Effector memory CD4-positive, alpha-beta T cell (primary cell): ENCODE measurements at regions not wholly inside any gene's neighbourhood (a gene's known extent, or its start where the extent isn't known, plus 50 kb on each side); places are given as distances from the start of the nearest gene placed in this dataset.
"Not testable (repeated sequence)": the region's sequence is repeated elsewhere in the genome, so short reads cannot be mapped to it uniquely, and the experiment has no call there.

Source experiments
- DNase-seq, 3 donors: peaks; one replicate each; pipeline ENCODE4 v3.0.0-alpha.2; 2020
- H3K27ac ChIP-seq: 2 replicates; pipeline ENCODE4 v1.7.0; 2013; ENCODE audit warnings: mild to moderate bottlenecking, low read length, moderate library complexity; ENCODE audit not compliant: insufficient read depth, poor library complexity, severe bottlenecking
- H3K27me3 ChIP-seq: replicated peaks from 2 replicates; pipeline ENCODE4 v1.7.0; 2013; ENCODE audit warnings: mild to moderate bottlenecking, low read length; ENCODE audit not compliant: insufficient read depth, control insufficient read depth, poor library complexity, severe bottlenecking
- H3K36me3 ChIP-seq: 2 replicates; pipeline ENCODE4 v1.7.0; 2013; ENCODE audit warnings: mild to moderate bottlenecking, low read length, moderate library complexity; ENCODE audit not compliant: control insufficient read depth, insufficient read depth
- H3K4me1 ChIP-seq: 2 replicates; pipeline ENCODE4 v1.7.0; 2013; ENCODE audit warnings: low read length, mild to moderate bottlenecking; ENCODE audit not compliant: control insufficient read depth, insufficient read depth, poor library complexity, severe bottlenecking
- H3K4me3 ChIP-seq: 2 replicates; pipeline ENCODE4 v1.7.0; 2013; ENCODE audit warnings: low read length, low read depth, mild to moderate bottlenecking; ENCODE audit not compliant: insufficient read depth, poor library complexity, severe bottlenecking
- H3K9me3 ChIP-seq: 2 replicates; pipeline ENCODE4 v1.7.0; 2013; ENCODE audit warnings: mild to moderate bottlenecking, low read length, moderate library complexity; ENCODE audit not compliant: control insufficient read depth

GRCh38 chr16:79882340-79883005, 281.9 kb upstream of the MAF start:
- DNase-seq = no peak
- Histone ChIP-seq H3K27ac (no peak overlapping the region), H3K9me3 (no peaks in the 10 kb centered on the region), H3K36me3 (no peaks in the 10 kb centered on the region), H3K27me3 (no peaks in the 10 kb centered on the region), H3K4me1 (no peaks in the 10 kb centered on the region), H3K4me3 (no peak overlapping the region)

- not testable (repeated sequence) for H3K4me1 ChIP-seq, H3K36me3 ChIP-seq, H3K4me3 ChIP-seq, H3K9me3 ChIP-seq, H3K27me3 ChIP-seq, DNase-seq, H3K27ac ChIP-seq
Measured at GRCh38 chr16:79881107-79881506, 280.6 kb upstream of the MAF start.

- Histone ChIP-seq H3K9me3 (no peaks in the 10 kb centered on the region), H3K36me3 (no peaks in the 10 kb centered on the region), H3K27me3 (no peaks in the 10 kb centered on the region), H3K4me1 (no peaks in the 10 kb centered on the region), H3K27ac (no peak overlapping the region), H3K4me3 (no peak overlapping the region)
- DNase-seq = no peak
Measured at GRCh38 chr16:79876332-79876730, 275.8 kb upstream of the MAF start.

- H3K27me3 ChIP-seq = no peaks in the 10 kb centered on the region
- no peak overlapping the region for H3K4me3 ChIP-seq
- H3K4me1 ChIP-seq = no peaks in the 10 kb centered on the region
- no peak for DNase-seq
- H3K9me3 ChIP-seq = no peaks in the 10 kb centered on the region
- no peak overlapping the region for H3K27ac ChIP-seq
- no peaks in the 10 kb centered on the region for H3K36me3 ChIP-seq
Measured at GRCh38 chr16:79874391-79874790, 273.9 kb upstream of the MAF start.

- Histone ChIP-seq H3K27me3 (no peaks in the 10 kb centered on the region), H3K9me3 (no peaks in the 10 kb centered on the region), H3K36me3 (no peaks in the 10 kb centered on the region), H3K4me3 (no peak overlapping the region), H3K27ac (no peak overlapping the region), H3K4me1 (no peaks in the 10 kb centered on the region)
- DNase-seq = no peak
Measured at GRCh38 chr16:79873825-79874224, 273.3 kb upstream of the MAF start.

- no peaks in the 10 kb centered on the region for H3K27me3 ChIP-seq
- no peaks in the 10 kb centered on the region for H3K9me3 ChIP-seq
- H3K36me3 ChIP-seq = no peaks in the 10 kb centered on the region
- DNase-seq = no peak
- H3K4me3 ChIP-seq = no peak overlapping the region
- H3K4me1 ChIP-seq = no peaks in the 10 kb centered on the region
- no peak overlapping the region for H3K27ac ChIP-seq
Measured at GRCh38 chr16:79871906-79872305, 271.4 kb upstream of the MAF start.

GRCh38 chr16:79870016-79870886, 269.7 kb upstream of the MAF start:
- Histone ChIP-seq H3K4me1 (no peaks in the 10 kb centered on the region), H3K9me3 (no peaks in the 10 kb centered on the region), H3K27me3 (no peaks in the 10 kb centered on the region), H3K4me3 (no peak overlapping the region), H3K36me3 (no peaks in the 10 kb centered on the region), H3K27ac (no peak overlapping the region)
- no peak for DNase-seq

GRCh38 chr16:79869304-79870015, 268.9 kb upstream of the MAF start:
- H3K27ac ChIP-seq = no peak overlapping the region
- no peaks in the 10 kb centered on the region for H3K4me1 ChIP-seq
- no peaks in the 10 kb centered on the region for H3K9me3 ChIP-seq

GRCh38 chr16:79868841-79869240, 268.3 kb upstream of the MAF start:
- H3K27ac ChIP-seq = no peak overlapping the region
- H3K27me3 ChIP-seq = no peaks in the 10 kb centered on the region
- no peaks in the 10 kb centered on the region for H3K36me3 ChIP-seq
- no peaks in the 10 kb centered on the region for H3K4me1 ChIP-seq
- no peak overlapping the region for H3K4me3 ChIP-seq
- no peaks in the 10 kb centered on the region for H3K9me3 ChIP-seq
- DNase-seq = no peak

More at GRCh38 chr16:79869304-79870015, 268.9 kb upstream of the MAF start:
- Histone ChIP-seq H3K27me3 (no peaks in the 10 kb centered on the region), H3K4me3 (no peak overlapping the region), H3K36me3 (no peaks in the 10 kb centered on the region)
- no peak for DNase-seq
